Fibroblast of upper back skin (primary cell): ENCODE measurements at regions not wholly inside any gene's neighbourhood (a gene's known extent, or its start where the extent isn't known, plus 50 kb on each side); places are given as distances from the start of the nearest gene placed in this dataset.
"Not testable (repeated sequence)": the region's sequence is repeated elsewhere in the genome, so short reads cannot be mapped to it uniquely, and the experiment has no call there.

Experiments
- DNase-seq: peaks from one replicate; pipeline ENCODE4 v3.0.0-alpha.2; 2013

- DNase-seq = no peak
Measured at GRCh38 chr5:143521141-143521540, 117.7 kb upstream of the NR3C1 start.

- not testable (repeated sequence) for DNase-seq
Measured at GRCh38 chr5:143519215-143519614, 115.7 kb upstream of the NR3C1 start.

- not testable (repeated sequence) for DNase-seq
Measured at GRCh38 chr5:143517824-143518223, 114.3 kb upstream of the NR3C1 start.

GRCh38 chr5:143516249-143516648 lies 112.8 kb upstream of the NR3C1 start:
- DNase-seq = peak; percentile 22

GRCh38 chr5:143515829-143516228 lies 112.3 kb upstream of the NR3C1 start:
- DNase-seq = peak; percentile 75

GRCh38 chr5:143514616-143515335 lies 111.3 kb upstream of the NR3C1 start:
- peak; percentile 83 for DNase-seq

- no peak for DNase-seq
Measured at GRCh38 chr5:143513720-143514119, 110.2 kb upstream of the NR3C1 start.

GRCh38 chr5:143511736-143512135 lies 108.2 kb upstream of the NR3C1 start:
- no peak for DNase-seq

GRCh38 chr5:143509758-143510221 lies 106.3 kb upstream of the NR3C1 start:
- DNase-seq = no peak

- peak; percentile 96 for DNase-seq
Measured at GRCh38 chr5:143506836-143507552, 103.5 kb upstream of the NR3C1 start.

GRCh38 chr5:143505934-143506333 lies 102.4 kb upstream of the NR3C1 start:
- no peak for DNase-seq

- DNase-seq = no peak
Measured at GRCh38 chr5:143505354-143505753, 101.9 kb upstream of the NR3C1 start.

- peak; percentile 72 for DNase-seq
Measured at GRCh38 chr5:143501310-143502044, 98.0 kb upstream of the NR3C1 start.

GRCh38 chr5:143499480-143500114 lies 96.1 kb upstream of the NR3C1 start:
- peak; percentile 13 for DNase-seq

- DNase-seq = no peak
Measured at GRCh38 chr5:143498821-143499220, 95.3 kb upstream of the NR3C1 start.

GRCh38 chr5:143497749-143498148 lies 94.3 kb upstream of the NR3C1 start:
- DNase-seq = no peak

- DNase-seq = peak; percentile 75
Measured at GRCh38 chr5:143496943-143497342, 93.5 kb upstream of the NR3C1 start.

GRCh38 chr5:143495821-143496275 lies 92.4 kb upstream of the NR3C1 start:
- peak; percentile 82 for DNase-seq

- peak; percentile 66 for DNase-seq
Measured at GRCh38 chr5:143495110-143495509, 91.6 kb upstream of the NR3C1 start.

GRCh38 chr5:143494595-143494994 lies 91.1 kb upstream of the NR3C1 start:
- DNase-seq = no peak

GRCh38 chr5:143494162-143494561 lies 90.7 kb upstream of the NR3C1 start:
- DNase-seq = peak; percentile 88

- DNase-seq = no peak
Measured at GRCh38 chr5:143492783-143493182, 89.3 kb upstream of the NR3C1 start.

GRCh38 chr5:143491646-143492045 lies 88.2 kb upstream of the NR3C1 start:
- no peak for DNase-seq
